Hepatocyte (in vitro differentiated cells): ENCODE measurements at regions not wholly inside any gene's neighbourhood (a gene's known extent, or its start where the extent isn't known, plus 50 kb on each side); places are given as distances from the start of the nearest gene placed in this dataset.

Experiments
- EZH2 ChIP-seq: fragments of 200-600 bp; sonication (generic); IDR thresholded peaks from 2 replicates; pipeline ENCODE4 v1.6.1; 2016; ENCODE audit warnings: antibody characterized with exemption, mild to moderate bottlenecking, borderline replicate concordance
- EZH2phosphoT487 ChIP-seq: fragments of 200-600 bp; sonication (generic); IDR thresholded peaks from one replicate; pipeline ENCODE4 v1.6.1; 2018; ENCODE audit warnings: antibody characterized with exemption, mild to moderate bottlenecking, low read depth, moderate library complexity; ENCODE audit not compliant: unreplicated experiment, severe bottlenecking

GRCh38 chr4:138828926-138829325 is 186.7 kb upstream of the NOCT start:
- TF ChIP-seq EZH2 (no peak), EZH2phosphoT487 (no peak)
